ENCODE measurements at regions not wholly inside any gene's neighbourhood (a gene's known extent, or its start where the extent isn't known, plus 50 kb on each side); places are given as distances from the start of the nearest gene placed in this dataset.

- no peak for TF ChIP-seq CTCF (conservative IDR thresholded peaks at IDR 0.05; ENCODE audit: low read length)
- TF ChIP-seq EZH2phosphoT487 (IDR thresholded peaks at IDR 0.05; ENCODE audit: borderline replicate concordance), result no peak
Observed at GRCh38 chr5:40206030-40206429, 473.7 kb upstream of the PTGER4 start.

All from Loucy (cell line).